GM12873 (cell line): ENCODE measurements at regions not wholly inside any gene's neighbourhood (a gene's known extent, or its start where the extent isn't known, plus 50 kb on each side); places are given as distances from the start of the nearest gene placed in this dataset.

Source experiments
- TF ChIP-seq, protein P1 (sequence below): IDR thresholded peaks from 2 replicates; pipeline ENCODE4 v1.5.1; 2012; ENCODE audit warnings: low read depth, mild to moderate bottlenecking, moderate library complexity, low read length, control low read depth; ENCODE audit not compliant: insufficient read depth; ENCODE audit errors: missing control alignments

DNA sequence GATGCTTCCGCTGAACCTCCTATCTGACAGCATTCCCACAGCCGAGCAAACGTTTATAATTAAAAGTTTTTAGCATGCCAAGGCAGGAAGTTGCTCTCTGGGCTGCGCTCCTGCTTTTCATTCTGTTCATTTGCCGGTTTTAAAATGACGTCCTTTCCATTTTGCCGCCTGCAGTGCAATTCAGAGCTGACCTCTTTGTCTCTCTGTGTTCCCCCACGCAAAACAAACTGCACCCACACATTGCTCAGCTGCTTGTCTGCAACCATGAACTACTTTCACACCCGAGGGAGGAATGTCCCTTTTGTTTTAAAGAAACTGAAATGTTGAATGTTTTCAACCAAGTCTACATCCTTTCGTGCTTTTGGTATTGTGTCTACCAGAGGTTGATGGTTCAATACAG, 416.5 kb downstream of the EFNB2 start:
- TF ChIP-seq, protein P1, sequence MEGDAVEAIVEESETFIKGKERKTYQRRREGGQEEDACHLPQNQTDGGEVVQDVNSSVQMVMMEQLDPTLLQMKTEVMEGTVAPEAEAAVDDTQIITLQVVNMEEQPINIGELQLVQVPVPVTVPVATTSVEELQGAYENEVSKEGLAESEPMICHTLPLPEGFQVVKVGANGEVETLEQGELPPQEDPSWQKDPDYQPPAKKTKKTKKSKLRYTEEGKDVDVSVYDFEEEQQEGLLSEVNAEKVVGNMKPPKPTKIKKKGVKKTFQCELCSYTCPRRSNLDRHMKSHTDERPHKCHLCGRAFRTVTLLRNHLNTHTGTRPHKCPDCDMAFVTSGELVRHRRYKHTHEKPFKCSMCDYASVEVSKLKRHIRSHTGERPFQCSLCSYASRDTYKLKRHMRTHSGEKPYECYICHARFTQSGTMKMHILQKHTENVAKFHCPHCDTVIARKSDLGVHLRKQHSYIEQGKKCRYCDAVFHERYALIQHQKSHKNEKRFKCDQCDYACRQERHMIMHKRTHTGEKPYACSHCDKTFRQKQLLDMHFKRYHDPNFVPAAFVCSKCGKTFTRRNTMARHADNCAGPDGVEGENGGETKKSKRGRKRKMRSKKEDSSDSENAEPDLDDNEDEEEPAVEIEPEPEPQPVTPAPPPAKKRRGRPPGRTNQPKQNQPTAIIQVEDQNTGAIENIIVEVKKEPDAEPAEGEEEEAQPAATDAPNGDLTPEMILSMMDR = no peak

DNA sequence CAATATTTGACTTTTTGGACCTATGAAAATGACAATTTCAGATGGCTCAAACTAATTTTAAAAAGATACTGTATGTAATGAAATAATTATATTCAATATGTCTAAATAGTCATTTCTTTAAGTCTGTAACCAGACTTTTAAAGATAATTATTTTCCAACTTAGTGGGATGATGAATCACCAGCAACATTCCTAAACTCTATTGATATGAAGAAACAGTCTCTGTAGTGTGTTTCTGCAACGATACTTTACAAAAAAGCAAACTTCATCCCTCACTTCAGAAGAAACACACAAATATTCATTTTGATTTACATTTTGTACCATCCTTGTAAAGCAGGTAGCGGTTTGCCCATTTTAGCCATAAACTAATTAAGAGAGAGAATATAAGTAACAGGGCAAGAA, 417.4 kb downstream of the EFNB2 start:
- TF ChIP-seq, protein P1 = no peak

DNA sequence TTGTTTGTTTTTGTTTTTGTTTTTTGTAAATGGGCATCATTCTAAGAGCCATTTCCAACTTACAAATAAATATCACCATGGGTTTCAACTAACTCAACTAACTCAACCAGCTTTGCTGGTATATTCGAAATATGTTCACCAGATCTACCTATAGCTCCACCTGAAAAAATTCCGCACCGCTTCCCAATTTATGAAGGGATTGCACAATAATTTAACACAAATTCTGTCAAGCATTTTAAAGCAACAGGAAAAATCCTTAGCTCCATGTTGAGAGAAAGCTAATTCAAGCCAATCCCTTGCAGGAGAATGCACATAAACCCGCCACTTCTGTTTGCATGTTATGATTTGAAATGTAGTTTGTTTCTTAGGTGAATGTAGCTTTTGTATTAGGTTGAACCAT, 417.8 kb downstream of the EFNB2 start:
- TF ChIP-seq, protein P1 = no peak

DNA sequence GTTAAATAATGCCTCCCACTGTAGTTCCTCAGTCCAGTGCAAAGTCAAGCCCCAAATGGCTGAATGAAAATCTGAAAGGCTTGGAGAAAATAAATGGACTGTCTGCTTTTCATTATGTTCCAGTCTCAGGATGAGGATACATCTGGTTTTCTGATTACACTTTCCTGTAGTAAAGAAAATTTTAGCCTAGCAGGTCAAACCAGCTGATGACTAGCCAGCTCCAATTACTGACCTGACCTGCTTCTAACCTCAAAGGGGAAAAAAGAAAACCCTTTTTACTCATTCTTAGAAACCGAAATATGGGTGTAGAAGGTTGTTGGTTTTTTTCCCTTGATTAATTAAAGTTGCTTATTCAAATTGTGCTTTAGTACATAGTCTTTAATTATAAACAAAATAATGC, 418.4 kb downstream of the EFNB2 start:
- TF ChIP-seq, protein P1 = no peak

GRCh38 chr13:106115081-106115480, 420.4 kb downstream of the EFNB2 start:
- TF ChIP-seq, protein P1 = no peak

- TF ChIP-seq, protein P1 = no peak
These were observed 421.7 kb downstream of the EFNB2 start for GRCh38 chr13:106113796-106114195.

DNA sequence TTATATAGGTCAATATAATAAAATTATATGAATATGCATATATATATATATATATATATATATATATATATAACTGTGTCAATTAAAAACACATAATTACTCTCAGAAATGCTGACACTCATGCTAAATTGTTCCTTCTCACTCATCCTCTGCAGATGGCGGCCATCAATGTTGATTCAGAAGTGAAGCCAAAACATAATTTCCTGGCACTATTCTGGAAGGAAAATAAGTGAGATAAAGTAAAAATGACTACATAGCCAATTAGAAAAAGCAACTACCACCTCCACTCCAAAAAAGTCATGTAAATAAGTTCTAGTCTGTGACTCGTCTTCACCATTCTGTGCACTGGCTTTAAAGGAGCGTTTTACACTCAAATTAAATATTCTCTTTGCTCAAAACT, 423.3 kb downstream of the EFNB2 start:
- TF ChIP-seq, protein P1 = no peak

GRCh38 chr13:106110241-106110855, 425.1 kb downstream of the EFNB2 start:
- TF ChIP-seq, protein P1 = no peak
